RPMI7951 (cell line): ENCODE measurements at regions not wholly inside any gene's neighbourhood (a gene's known extent, or its start where the extent isn't known, plus 50 kb on each side); places are given as distances from the start of the nearest gene placed in this dataset.

Experiments
- DNase-seq: peaks from one replicate; pipeline ENCODE4 v3.0.0-alpha.2; 2012; ENCODE audit warnings: low read depth

- DNase-seq: no peak
Measured at GRCh38 chr1:68958958-68959357, 462.1 kb upstream of the DEPDC1 start.

- DNase-seq: no peak
Measured at GRCh38 chr1:68959461-68960030, 462.7 kb upstream of the DEPDC1 start.

DNA sequence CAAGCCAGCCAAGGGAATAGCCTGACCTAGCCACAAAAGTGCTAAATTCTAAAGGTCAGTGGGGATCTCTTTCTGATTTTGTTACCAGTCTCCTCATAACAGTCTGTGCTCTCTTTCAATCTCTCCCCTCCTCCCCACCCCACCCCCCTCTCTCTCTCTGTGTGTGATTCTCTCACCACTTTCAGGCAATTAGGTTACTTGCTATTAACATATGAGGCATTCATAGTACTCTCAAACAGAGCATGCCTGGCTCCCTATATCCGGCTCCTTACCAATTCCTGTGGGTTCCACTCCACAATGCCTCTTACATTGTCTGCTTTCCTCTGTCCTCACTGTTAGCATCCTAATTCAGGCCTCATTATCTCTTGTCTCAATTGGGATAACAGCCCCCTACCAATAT is 464.3 kb upstream of the DEPDC1 start:
- DNase-seq: no peak

DNA sequence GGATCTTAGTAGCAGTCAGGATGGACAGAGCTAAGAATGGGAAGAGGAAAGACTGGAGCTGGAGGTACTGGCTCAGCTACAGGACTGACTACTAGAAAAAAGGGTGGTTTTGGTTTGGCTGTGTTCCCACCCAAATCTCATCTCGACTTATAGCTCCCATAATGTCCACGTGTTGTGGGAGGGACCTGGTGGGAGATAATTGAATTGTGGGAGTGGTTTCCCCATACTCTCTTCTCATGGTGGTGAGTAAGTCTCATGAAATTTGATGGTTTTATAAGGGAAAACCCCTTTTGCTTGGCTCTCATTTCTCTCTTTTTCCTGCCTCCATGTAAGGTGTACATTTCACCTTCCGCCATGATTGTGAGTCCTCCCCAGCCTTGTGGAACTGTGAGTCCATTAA is 466.5 kb upstream of the DEPDC1 start:
- no peak for DNase-seq

- no peak for DNase-seq
Measured at GRCh38 chr1:68969441-68969840, 472.6 kb upstream of the DEPDC1 start.

GRCh38 chr1:68970571-68970970 is 473.7 kb upstream of the DEPDC1 start:
- no peak for DNase-seq

DNA sequence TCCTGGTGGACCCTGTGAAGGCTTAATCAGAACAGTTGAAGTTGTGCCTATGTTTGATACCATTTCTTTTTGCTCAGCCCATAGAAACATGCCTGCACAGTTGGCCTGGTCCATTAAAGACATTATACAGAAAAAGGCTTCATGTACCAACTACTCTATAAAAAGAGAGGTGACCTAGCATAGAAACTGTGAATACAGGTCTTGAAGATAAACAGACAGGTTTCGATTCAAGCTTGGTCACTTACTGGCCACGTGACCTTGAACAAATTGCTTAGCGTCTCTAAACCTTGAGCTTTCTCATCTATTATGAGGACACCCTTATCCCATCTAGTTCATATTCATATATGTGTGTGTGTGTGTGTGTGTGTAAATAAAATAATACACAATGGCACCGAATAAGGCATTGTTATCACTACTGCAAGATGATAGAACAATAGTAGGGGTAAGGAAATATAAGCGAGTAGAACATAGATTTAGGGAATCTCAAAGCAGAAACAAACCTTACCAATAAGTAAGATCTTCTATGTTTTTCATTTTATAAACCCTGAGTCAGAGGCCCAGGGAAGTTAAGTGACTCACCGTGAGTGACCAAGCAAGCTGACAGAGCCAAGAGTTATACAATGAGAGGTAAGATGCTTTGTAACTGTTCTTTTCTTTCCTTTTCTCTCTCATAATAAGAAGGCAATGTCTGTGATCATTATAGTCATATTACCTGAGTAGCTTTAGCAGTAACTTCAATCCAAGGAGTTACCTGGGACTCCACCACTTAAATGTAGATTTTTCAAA is 476.8 kb upstream of the DEPDC1 start:
- DNase-seq: no peak

DNA sequence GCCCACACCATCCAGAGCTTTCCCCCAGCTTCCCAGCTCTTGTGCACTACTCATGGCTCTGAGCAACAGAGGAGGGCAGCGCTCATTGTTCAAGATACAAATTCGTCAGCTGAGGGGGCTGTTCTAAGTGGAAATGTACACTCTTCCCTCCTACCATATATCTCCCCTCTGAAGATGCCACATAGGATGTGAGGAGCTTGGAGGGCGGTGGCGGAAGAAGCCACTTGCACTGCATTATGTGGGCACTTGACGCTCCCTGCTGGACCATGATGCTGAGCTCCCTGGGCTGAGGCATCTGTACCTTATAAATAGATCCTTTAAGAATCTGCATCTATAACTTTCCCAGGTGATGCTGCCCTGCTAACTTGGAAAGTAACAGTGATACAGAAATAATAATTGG is 477.6 kb upstream of the DEPDC1 start:
- no peak for DNase-seq

DNA sequence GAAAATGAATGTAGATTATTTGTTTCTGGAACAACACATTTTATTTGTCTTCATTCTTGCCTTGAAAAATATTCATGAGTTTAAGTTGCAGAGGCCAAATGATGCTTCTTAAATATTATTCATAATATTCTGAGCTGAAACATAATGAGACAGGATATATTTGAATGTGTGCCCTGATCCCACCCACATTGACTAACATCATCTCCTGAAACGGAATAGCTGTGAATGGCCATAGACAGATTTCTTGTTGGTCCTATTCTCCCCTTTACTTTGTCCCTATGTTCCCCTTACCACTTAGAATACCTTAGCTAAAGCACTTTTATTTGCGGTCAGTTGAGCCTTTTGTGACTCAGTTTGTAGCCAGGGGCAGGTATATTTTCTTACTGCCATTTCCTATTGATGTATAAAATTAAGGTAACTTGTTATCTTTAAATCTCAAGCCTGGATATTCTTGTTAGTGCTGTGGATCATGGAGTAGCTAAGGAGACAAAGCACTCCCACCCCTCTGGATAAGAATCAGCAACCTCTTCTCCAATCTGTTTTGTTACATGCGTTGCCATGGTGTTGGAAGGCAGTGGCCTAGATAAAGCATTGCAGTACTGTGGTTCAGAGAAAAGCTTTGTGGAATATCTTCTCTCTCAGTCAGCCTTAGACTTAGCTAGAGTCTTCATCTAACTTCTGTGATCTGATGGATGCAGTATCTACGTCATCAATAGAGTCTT is 478.5 kb upstream of the DEPDC1 start:
- no peak for DNase-seq

DNA sequence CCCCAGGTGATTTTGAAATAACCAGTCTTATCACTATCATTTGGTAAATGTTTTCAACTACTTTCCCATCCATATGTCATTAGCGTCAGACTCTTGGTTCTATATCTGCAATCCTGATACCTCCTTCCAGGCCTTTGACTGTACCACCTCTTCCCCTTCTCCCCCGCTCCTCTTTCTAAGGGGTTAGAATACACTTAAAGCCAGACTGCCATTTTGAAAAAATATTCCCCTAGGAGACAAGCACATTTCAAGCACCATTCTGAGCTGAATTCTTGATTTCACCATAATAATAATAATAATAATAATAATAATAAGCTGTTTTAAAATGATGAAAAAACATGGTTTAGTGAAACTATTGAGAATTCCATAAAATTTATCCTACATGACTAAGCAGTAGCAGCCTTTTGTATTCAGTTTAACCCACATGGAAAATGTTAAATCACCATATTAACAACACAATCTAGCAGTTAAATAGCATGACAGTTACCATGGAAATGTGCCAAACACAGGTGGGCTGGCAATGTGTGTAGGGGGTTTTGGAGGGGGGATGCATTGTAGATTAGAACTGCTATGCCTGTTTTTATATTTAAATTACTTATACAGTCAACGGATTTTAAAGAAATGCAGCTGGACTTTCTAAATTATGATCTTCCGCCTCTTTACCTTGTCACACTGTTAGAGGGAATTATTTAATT is 480.2 kb upstream of the DEPDC1 start:
- DNase-seq: no peak

- no peak for DNase-seq
Measured at GRCh38 chr1:68979891-68980290, 483.0 kb upstream of the DEPDC1 start.

DNA sequence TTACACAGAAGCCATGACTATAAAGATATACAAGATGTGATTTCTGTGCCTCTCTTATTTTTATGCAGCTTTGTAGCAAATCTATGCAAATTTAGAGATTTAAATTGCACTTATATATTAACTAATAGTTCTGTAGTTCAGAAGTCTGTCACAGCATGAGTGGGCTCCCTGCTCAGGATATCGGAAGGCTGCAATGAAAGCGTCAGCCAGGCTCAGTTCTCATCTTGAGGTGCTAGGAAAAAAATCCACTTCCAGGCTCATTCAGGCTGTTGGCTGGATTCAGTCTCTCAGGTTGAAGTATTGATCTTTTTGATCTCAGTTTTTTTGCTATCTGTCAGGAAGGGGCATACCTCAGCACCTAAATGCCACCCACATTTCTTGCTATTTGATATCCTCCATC is 487.4 kb upstream of the DEPDC1 start:
- no peak for DNase-seq

DNA sequence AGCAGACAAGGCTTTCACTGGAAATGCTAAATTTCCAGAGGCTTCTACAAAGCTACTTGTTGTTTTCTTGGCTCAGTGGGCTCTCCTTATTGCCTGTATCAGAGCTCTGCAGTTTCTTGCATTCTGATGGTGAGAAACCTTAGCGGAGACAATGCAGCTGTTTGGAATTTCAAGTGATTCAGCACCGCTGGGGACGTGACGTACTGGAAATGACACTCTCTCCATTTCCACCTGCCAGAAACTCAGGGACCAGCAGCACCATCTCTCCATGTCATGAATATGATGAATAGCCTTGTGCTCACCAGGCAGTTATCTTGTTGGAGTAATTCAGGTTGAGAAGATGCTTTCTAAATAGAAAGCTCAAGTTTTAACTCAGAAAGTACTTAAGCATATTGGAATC is 497.2 kb upstream of the DEPDC1 start:
- no peak for DNase-seq

DNA sequence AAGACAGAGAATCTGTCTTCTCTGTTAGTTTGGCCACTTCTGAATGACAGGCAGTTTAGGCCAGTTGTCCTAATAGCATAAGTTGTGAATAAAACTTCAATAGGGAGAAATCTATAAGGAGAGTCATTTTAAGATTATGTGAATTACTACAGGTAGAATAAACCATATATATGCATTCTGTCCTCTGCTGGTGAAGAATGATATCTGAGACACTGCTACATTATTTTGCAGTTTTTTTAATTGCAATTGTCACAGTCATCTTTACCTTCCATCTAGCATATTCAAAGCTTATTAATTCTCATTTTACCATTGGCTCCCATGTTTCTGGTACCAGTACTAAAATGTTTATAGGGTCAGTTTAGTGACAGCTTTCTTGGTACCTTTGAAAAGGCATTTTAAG is 519.6 kb upstream of the DEPDC1 start:
- DNase-seq: no peak

- no peak for DNase-seq
Measured at GRCh38 chr1:69029649-69030048, 532.8 kb upstream of the DEPDC1 start.

DNA sequence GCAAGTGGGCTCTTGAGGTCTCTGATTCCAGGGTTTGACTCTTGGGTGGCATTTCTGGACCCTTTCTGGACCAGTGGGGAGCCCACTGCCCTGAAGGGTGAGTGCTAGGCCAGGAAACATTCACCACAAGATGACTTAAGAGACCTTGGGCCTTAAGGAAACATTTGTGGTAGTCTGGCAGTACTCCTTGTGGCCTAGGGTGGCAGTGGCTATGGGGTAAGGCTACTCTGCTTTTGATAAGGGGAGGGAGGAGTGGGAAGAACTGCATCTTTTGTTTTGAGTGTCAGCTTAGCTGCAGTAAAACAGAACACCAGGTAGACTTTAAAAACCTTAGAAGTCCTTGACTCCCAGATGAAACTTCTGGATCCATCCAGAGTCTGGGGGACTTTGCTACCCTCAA is 529.3 kb upstream of the LRRC7 start:
- no peak for DNase-seq

DNA sequence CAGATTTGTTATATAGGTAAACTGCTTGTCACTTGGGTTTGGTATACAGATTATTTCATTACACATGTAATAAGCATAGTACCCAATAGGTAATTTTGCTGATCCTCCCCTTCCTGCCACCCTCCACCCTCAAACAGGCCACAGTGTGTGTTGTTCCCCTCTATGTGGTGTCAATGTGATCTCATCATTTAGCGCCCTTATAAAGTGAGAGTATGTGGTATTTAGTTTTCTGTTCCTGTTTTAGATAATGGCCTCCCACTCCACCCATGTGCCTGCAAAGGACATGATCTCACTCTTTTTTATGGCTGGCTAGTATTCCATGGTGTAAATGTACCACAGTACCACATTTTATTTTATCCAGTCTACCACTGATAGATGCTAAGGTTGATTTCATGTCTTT is 522.1 kb upstream of the LRRC7 start:
- no peak for DNase-seq

- DNase-seq: no peak
Measured at GRCh38 chr1:69055194-69055593, 512.5 kb upstream of the LRRC7 start.

DNA sequence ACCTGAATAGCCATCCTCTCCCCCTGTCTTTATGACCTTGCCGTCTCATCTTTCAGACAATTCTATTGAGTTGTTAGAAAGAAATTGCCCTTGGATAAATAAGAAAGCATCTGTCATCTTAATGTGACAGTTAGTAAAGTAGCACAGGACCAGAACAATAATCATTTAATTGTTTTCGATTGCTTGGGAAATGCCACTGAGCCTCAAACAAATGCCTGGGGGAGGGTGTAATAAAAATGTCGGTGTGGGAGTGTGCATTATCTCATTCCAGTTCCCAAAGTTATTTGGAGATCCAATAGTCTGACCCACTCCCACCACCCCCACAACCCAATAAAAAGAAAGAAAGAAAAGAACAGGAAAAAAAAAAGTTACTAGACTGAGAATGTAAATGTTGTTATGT is 509.3 kb upstream of the LRRC7 start:
- no peak for DNase-seq

- DNase-seq: no peak
Measured at GRCh38 chr1:69070660-69071373, 496.9 kb upstream of the LRRC7 start.

- no peak for DNase-seq
Measured at GRCh38 chr1:69073176-69073575, 494.5 kb upstream of the LRRC7 start.

GRCh38 chr1:69076631-69077030 is 491.1 kb upstream of the LRRC7 start:
- no peak for DNase-seq
